Gastrocnemius medialis (tissue), 4 donors: ENCODE measurements at regions not wholly inside any gene's neighbourhood (a gene's known extent, or its start where the extent isn't known, plus 50 kb on each side); places are given as distances from the start of the nearest gene placed in this dataset.

ENCODE experiments used
- ATAC-seq, 2 donors: fragments of 150-250 bp; one replicate each; pipeline ENCODE4 v1.9.1; 2016
- DNase-seq, 2 donors: peaks; one replicate each; pipeline ENCODE4 v3.0.0-alpha.2; 2019
- H3K27ac ChIP-seq, 4 donors: fragments of 200-600 bp; sonication (generic); 1 replicate in 1 of 4; 2 replicates in 3 of 4; pipeline ENCODE4 v1.5.1; 2016 to 2018; ENCODE audit warnings: mild to moderate bottlenecking in 2 of 4, moderate library complexity in 1 of 4
- H3K27me3 ChIP-seq, 3 donors: fragments of 200-600 bp; sonication (generic) in 2 of 3; 1 replicate in 1 of 3; 2 replicates in 2 of 3; pipeline versions ENCODE4 v1.5.1 to v1.6.0; 2016 to 2019; ENCODE audit warnings: mild to moderate bottlenecking in 1 of 3, moderate library complexity in 1 of 3
- H3K36me3 ChIP-seq, 2 donors: fragments of 200-600 bp; sonication (generic) in 1 of 2; one replicate each; pipeline ENCODE4 v1.5.1; 2017 to 2018
- H3K4me1 ChIP-seq, 2 donors: fragments of 200-600 bp; sonication (generic) in 1 of 2; one replicate each; pipeline ENCODE4 v1.5.1; 2016 to 2017; ENCODE audit warnings: mild to moderate bottlenecking in 2 of 2
- H3K4me3 ChIP-seq, 4 donors: fragments of 200-600 bp; sonication (generic) in 3 of 4; 1 replicate in 1 of 4; 2 replicates in 3 of 4; pipeline ENCODE4 v1.5.1; 2016 to 2019; ENCODE audit warnings: mild to moderate bottlenecking in 2 of 4
- H3K9me3 ChIP-seq, 3 donors: fragments of 200-600 bp; sonication (generic) in 2 of 3; 1 replicate in 1 of 3; 2 replicates in 2 of 3; pipeline ENCODE4 v1.5.1; 2016 to 2019
- POLR2A ChIP-seq, 2 donors: fragments of 450-650 bp; IDR thresholded peaks; one replicate each; pipeline ENCODE4 v1.6.1; 2017; ENCODE audit warnings: antibody characterized with exemption in 2 of 2, mild to moderate bottlenecking in 2 of 2, moderate library complexity in 2 of 2
- in situ Hi-C, 4 donors: fragments of 200-750 bp; cut with MboI; loops; one replicate each; pipeline versions ENCODE4 v1.15.0 to v1.8.0; 2017; ENCODE audit warnings: low sequenced_read_pairs in 4 of 4
- intact Hi-C: fragments of 100-400 bp; cut with DNase I; formaldehyde crosslinking; loops from one replicate; pipeline ENCODE4 v1.15.1; 2023; ENCODE audit warnings: low total_unique reads
- TF ChIP-seq, protein P1 (sequence below), 5 experiments: fragments of 450-650 bp in 3 of 5; fragments of 200-600 bp in 2 of 5; sonication (generic) in 2 of 5; IDR thresholded peaks in 4 of 5; conservative IDR thresholded peaks in 1 of 5; 1 replicate in 4 of 5; 2 replicates in 1 of 5; pipeline ENCODE4 v1.5.1; 2016 to 2019; ENCODE audit warnings: antibody characterized with exemption in 5 of 5, mild to moderate bottlenecking in 3 of 5, moderate library complexity in 3 of 5

DNA sequence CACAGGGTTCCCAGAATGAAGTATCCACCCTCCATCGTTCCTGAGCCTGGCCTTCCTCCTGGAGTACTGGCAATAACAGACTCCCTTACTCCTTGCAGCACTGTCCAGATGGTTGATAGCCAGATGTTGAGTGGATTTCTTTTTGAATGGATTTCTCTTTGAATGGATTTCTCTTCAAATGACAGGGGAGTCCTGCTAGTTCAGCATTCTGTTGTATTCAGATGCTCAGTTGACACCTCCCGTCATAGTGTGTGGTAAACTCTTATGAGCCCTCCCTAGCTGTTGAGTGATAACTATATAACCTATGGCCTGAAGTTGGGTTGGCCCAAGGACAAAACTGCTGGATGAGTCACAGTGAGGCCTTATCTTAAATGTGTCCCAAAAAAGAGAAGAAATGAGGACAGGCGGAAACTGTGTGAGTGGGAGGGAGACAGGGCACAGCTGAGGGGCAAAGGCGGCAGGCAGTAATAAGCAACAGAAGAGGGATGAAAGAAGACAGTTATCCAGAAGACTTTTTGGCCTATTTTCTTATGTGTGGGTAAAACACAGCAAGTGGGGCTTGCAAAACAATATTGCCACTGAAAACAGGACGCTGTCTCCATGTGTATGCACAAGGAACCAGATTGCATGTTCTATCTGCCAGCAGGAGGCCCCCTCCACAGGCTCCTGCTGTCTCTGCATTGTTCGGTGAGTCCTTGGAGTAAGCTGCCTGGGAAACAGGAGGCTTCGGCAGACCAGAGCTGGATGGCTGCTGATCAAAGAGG, 209.5 kb upstream of the S1PR3 start:
- TF ChIP-seq, protein P1, sequence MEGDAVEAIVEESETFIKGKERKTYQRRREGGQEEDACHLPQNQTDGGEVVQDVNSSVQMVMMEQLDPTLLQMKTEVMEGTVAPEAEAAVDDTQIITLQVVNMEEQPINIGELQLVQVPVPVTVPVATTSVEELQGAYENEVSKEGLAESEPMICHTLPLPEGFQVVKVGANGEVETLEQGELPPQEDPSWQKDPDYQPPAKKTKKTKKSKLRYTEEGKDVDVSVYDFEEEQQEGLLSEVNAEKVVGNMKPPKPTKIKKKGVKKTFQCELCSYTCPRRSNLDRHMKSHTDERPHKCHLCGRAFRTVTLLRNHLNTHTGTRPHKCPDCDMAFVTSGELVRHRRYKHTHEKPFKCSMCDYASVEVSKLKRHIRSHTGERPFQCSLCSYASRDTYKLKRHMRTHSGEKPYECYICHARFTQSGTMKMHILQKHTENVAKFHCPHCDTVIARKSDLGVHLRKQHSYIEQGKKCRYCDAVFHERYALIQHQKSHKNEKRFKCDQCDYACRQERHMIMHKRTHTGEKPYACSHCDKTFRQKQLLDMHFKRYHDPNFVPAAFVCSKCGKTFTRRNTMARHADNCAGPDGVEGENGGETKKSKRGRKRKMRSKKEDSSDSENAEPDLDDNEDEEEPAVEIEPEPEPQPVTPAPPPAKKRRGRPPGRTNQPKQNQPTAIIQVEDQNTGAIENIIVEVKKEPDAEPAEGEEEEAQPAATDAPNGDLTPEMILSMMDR (IDR thresholded peaks at IDR 0.05 in 4 of 5, conservative IDR thresholded peaks at IDR 0.05 in 1 of 5): no peak
- no peak for TF ChIP-seq POLR2A (IDR thresholded peaks at IDR 0.05)
- Histone ChIP-seq H3K9me3 (no peaks in the 10 kb centered on the region), H3K4me3 (no peak overlapping the region), H3K36me3 (no peaks in the 10 kb centered on the region), H3K27ac (no peak overlapping the region), H3K4me1 (peaks cover 3 to 7% of the 10 kb centered on the region in 2 donors), H3K27me3 (no peaks in the 10 kb centered on the region)
- in situ Hi-C loops: no loop called here
- no peak for ATAC-seq
- DNase-seq: no peak
- intact Hi-C loops: no loop called here

DNA sequence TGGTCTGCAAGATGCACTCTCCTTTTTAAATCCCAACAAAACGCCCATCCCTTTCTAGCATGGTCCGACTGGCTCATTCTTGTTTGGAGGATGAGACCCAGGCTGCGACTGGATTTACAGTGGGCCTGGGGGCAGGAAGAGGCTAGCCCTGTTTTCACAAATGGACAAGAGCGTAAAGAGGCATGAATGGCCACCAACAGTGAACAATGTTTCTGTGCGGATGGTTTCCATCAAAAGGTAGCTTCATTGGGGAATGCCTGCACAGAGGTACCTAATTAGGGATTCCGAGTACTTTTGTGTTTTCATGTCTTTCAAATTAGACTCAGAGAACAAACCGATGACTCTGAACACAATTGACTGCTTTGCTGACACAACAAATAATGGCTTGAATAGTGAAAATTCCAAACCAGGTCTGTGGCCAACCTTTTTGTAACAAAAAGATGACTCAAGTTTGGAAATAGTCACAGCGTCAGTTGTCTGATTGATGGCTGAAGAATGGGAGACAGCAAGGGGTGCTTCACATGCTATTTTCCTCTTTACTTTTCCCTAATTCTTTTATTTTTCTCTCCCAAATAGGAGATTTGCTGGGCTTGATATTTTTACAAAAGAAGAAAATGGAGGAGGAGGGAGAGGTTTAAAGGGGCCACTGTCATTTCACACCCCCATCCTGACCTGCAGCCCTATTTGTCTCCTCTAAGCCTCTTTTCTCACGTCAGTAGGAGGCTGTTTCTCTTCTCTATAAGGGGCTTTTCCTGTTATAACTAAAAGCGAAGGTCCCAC, 208.1 kb upstream of the S1PR3 start:
- H3K27ac ChIP-seq: no peak overlapping the region
- in situ Hi-C loops: no loop called here
- no peaks in the 10 kb centered on the region for H3K36me3 ChIP-seq
- DNase-seq (no peak), ATAC-seq (no peak)
- H3K9me3 ChIP-seq: no peaks in the 10 kb centered on the region
- intact Hi-C loops: no loop called here
- H3K4me3 ChIP-seq: no peak overlapping the region
- TF ChIP-seq, protein P1 (IDR thresholded peaks at IDR 0.05 in 4 of 5, conservative IDR thresholded peaks at IDR 0.05 in 1 of 5): no peak
- no peak for TF ChIP-seq POLR2A (IDR thresholded peaks at IDR 0.05)
- H3K27me3 ChIP-seq: no peaks in the 10 kb centered on the region
- H3K4me1 ChIP-seq: peaks cover 0 to under 1% of the 10 kb centered on the region in 2 donors

DNA sequence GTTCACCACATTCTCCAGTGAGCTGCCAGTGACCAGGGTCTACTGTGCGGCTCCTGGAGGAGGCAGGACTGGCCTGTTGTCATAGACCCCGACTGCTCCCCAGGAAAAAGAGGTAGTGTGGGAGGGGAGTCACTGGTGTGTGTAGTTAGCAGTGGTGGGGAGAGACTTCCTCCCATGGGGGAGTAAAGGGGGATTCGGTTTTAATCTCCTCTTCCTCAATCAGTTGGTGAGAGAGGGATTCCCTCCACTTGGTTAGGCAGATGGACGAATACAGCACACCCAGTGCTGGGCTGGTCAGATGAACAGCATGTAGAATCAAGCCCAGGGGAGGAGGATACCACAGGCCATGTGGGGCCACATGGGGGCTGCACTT, 207.6 kb upstream of the S1PR3 start:
- H3K4me1 ChIP-seq: no peaks in the 10 kb centered on the region

DNA sequence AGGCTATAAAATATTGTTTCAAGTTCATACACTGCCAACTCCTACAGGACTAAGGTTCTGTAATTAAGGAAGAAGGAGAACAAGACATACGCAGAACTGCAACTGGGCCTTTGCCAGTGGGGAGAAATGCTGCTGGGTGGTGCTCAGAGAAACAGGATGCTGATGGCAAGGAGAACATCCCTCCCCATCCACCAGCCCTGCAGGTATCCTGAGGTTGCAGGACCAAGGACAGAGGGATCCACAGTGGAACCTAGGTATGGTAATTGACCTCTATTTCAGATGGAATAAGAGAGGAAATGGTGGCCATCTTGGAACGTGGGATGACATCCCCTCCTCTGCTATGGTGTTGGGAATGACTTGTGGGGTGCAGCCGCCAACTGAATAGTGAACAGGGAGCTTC, 206.3 kb upstream of the S1PR3 start:
- Histone ChIP-seq H3K27ac (no peak overlapping the region), H3K9me3 (no peaks in the 10 kb centered on the region), H3K36me3 (no peaks in the 10 kb centered on the region), H3K4me3 (no peak overlapping the region), H3K27me3 (no peaks in the 10 kb centered on the region), H3K4me1 (no peaks in the 10 kb centered on the region)
- TF ChIP-seq POLR2A (IDR thresholded peaks at IDR 0.05): no peak
- TF ChIP-seq, protein P1 (IDR thresholded peaks at IDR 0.05 in 4 of 5, conservative IDR thresholded peaks at IDR 0.05 in 1 of 5): no peak
- in situ Hi-C loops: no loop called here
- ATAC-seq: no peak
- no peak for DNase-seq
- intact Hi-C loops: no loop called here

More for the DNA sequence above, 207.6 kb upstream of the S1PR3 start:
- TF ChIP-seq POLR2A (IDR thresholded peaks at IDR 0.05): no peak
- TF ChIP-seq, protein P1 (IDR thresholded peaks at IDR 0.05 in 4 of 5, conservative IDR thresholded peaks at IDR 0.05 in 1 of 5): no peak
- ATAC-seq (no peak), DNase-seq (no peak)
- Histone ChIP-seq H3K27ac (no peak overlapping the region), H3K4me3 (no peak overlapping the region), H3K27me3 (no peaks in the 10 kb centered on the region), H3K36me3 (no peaks in the 10 kb centered on the region), H3K9me3 (no peaks in the 10 kb centered on the region)
- intact Hi-C loops: no loop called here
- in situ Hi-C loops: no loop called here
